PC-9 (cell line): ENCODE measurements at regions not wholly inside any gene's neighbourhood (a gene's known extent, or its start where the extent isn't known, plus 50 kb on each side); places are given as distances from the start of the nearest gene placed in this dataset.
A peak's percentile ranks its signal among the peaks of the same experiment; 100 is the strongest.

Experiments used
- EZH2 ChIP-seq: fragments of 200-600 bp; sonication (generic); IDR thresholded peaks from 2 replicates; pipeline ENCODE4 v1.8.0; 2017; ENCODE audit warnings: antibody characterized with exemption, low read depth
- TF ChIP-seq, protein P1 (sequence below): fragments of 200-600 bp; sonication (generic); conservative IDR thresholded peaks from 2 replicates; pipeline ENCODE4 v1.6.1; 2017; ENCODE audit warnings: mixed run types, antibody characterized with exemption, mild to moderate bottlenecking, moderate library complexity

DNA sequence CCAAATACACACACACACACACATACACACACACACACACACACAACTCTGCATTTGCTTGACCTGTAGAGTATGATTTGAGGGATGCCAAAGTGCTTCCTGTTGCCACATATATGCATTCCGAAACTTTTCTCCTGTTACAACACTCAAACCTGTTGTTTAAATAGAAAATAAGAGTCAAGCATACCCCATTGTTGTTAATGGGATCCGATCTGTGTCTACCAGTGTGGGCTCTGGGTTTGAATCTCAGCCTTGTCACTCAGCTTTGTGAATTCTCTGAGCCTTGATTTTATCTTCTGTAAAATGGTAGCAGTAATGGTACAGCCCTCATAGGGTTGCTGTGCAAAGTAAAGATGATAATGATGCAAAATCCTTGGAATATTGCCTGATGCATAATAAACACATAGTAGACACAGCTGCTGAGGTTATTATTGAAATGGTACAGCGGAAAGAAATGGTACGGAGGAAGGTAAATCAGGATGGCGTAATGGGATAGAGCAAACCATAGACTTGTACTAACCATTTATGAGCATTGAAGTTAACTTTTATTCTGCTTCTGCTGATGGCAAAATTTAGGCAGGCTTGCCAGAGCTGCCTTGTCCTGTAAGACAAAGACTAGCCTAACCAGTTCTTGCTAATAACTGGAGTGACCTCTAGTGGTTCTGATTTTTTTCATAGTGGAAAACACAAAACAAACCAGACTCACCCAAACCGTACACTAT lies 113.5 kb upstream of the PHACTR1 start:
- TF ChIP-seq, protein P1, sequence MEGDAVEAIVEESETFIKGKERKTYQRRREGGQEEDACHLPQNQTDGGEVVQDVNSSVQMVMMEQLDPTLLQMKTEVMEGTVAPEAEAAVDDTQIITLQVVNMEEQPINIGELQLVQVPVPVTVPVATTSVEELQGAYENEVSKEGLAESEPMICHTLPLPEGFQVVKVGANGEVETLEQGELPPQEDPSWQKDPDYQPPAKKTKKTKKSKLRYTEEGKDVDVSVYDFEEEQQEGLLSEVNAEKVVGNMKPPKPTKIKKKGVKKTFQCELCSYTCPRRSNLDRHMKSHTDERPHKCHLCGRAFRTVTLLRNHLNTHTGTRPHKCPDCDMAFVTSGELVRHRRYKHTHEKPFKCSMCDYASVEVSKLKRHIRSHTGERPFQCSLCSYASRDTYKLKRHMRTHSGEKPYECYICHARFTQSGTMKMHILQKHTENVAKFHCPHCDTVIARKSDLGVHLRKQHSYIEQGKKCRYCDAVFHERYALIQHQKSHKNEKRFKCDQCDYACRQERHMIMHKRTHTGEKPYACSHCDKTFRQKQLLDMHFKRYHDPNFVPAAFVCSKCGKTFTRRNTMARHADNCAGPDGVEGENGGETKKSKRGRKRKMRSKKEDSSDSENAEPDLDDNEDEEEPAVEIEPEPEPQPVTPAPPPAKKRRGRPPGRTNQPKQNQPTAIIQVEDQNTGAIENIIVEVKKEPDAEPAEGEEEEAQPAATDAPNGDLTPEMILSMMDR = peak; percentile 85
- TF ChIP-seq EZH2 = no peak
